Ovary (tissue), 7 donors: ENCODE measurements at regions not wholly inside any gene's neighbourhood (a gene's known extent, or its start where the extent isn't known, plus 50 kb on each side); places are given as distances from the start of the nearest gene placed in this dataset.

Experiments
- DNase-seq, 5 donors: peaks; one replicate each; pipeline ENCODE4 v3.0.0-alpha.2; 2019 to 2020
- H3K27ac ChIP-seq, 2 donors: fragments of 200-600 bp; one replicate each; pipeline versions ENCODE4 v1.5.1 to v1.8.0; 2019 to 2022
- H3K27me3 ChIP-seq: fragments of 200-600 bp; one replicate; pipeline ENCODE4 v1.8.0; 2022
- H3K36me3 ChIP-seq: fragments of 200-600 bp; sonication (generic); one replicate; pipeline ENCODE4 v1.5.1; 2019
- H3K4me1 ChIP-seq: one replicate; pipeline ENCODE4 v1.8.1; 2013; ENCODE audit warnings: mild to moderate bottlenecking, moderate library complexity; ENCODE audit not compliant: insufficient read depth
- H3K4me3 ChIP-seq: fragments of 200-600 bp; sonication (generic); one replicate; pipeline ENCODE4 v1.5.1; 2017
- H3K9me3 ChIP-seq, 2 donors: fragments of 200-600 bp in 1 of 2; sonication (generic) in 1 of 2; one replicate each; pipeline versions ENCODE4 v1.5.1 to v1.8.1; 2013 to 2019; ENCODE audit warnings: mild to moderate bottlenecking in 1 of 2, moderate library complexity in 1 of 2
- CTCF ChIP-seq, 3 donors: fragments of 450-650 bp in 2 of 3; fragments of 200-600 bp in 1 of 3; IDR thresholded peaks; one replicate each; pipeline versions ENCODE4 v1.5.1 to v1.8.0; 2016 to 2022; ENCODE audit warnings: antibody characterized with exemption in 3 of 3, mild to moderate bottlenecking in 1 of 3
- EP300 ChIP-seq: sonication (generic); formaldehyde crosslinking; IDR thresholded peaks from one replicate; pipeline ENCODE4 v1.6.1; 2017; ENCODE audit warnings: antibody characterized with exemption
- POLR2A ChIP-seq: fragments of 450-650 bp; IDR thresholded peaks from one replicate; pipeline ENCODE4 v1.6.1; 2017; ENCODE audit warnings: antibody characterized with exemption, mild to moderate bottlenecking, moderate library complexity
- WGBS, 3 donors: extraction: QIAGEN DNeasy Blood & Tissue Kit in 1 of 3; methylation state at CpG; one replicate each; pipeline versions ENCODE4 v1.1.5 to v1.1.7; 2013 to 2017; 5-methylcytosine and 5-hydroxymethylcytosine counted together
- intact Hi-C, 4 donors: fragments of 100-400 bp; cut with DNase I; formaldehyde crosslinking; loops; one replicate each; pipeline versions ENCODE4 v1.11.0 to v1.15.1; 2022 to 2023
- donor health status: DM: no; HTN: no; CAD: no; lungs with moderate emphysema.
- donor health status: DM: no; HTN: no; CAD: no.
- donor health status: Bipolar disorder and iron deficiency.
- donor health status: DM: no; HTN: no; CAD: no.
- donor health status: DM: yes; HTN: yes; CAD: no.

- DNase-seq, result no peak
- no peak overlapping the region for H3K27ac ChIP-seq
- no peaks in the 10 kb centered on the region for H3K9me3 ChIP-seq
- H3K27me3 ChIP-seq, result no peaks in the 10 kb centered on the region
- TF ChIP-seq EP300 (no peak), CTCF (IDR thresholded peaks at IDR 0.05) (no peak), POLR2A (no peak)
- no peaks in the 10 kb centered on the region for H3K36me3 ChIP-seq
- WGBS, 3 donors, result 91 to 93% (median 92%) methylated on average over 31 to 32 of the region's 32 CpGs
- intact Hi-C loops, result no loop called here
- H3K4me1 ChIP-seq, result no peaks in the 10 kb centered on the region
- H3K4me3 ChIP-seq, result no peak overlapping the region
Measured at GRCh38 chr3:160060409-160061027, 71.9 kb downstream of the IL12A start.

- no peaks in the 10 kb centered on the region for H3K27me3 ChIP-seq
- WGBS, 3 donors, result 85 to 93% (median 91%) methylated on average over 12 of the region's 12 CpGs
- no peaks in the 10 kb centered on the region for H3K9me3 ChIP-seq
- H3K4me3 ChIP-seq, result no peak overlapping the region
- no peak for DNase-seq
- TF ChIP-seq POLR2A, result no peak
- no peak for TF ChIP-seq EP300
- no peak for TF ChIP-seq CTCF (IDR thresholded peaks at IDR 0.05)
- no peak overlapping the region for H3K27ac ChIP-seq
- intact Hi-C loops, result no loop called here
- no peaks in the 10 kb centered on the region for H3K4me1 ChIP-seq
- H3K36me3 ChIP-seq, result no peaks in the 10 kb centered on the region
Measured at GRCh38 chr3:160061525-160061924, 72.9 kb downstream of the IL12A start.

- DNase-seq, result no peak
- H3K36me3 ChIP-seq, result no peaks in the 10 kb centered on the region
- intact Hi-C loops, result no loop called here
- H3K27me3 ChIP-seq, result no peaks in the 10 kb centered on the region
- no peak overlapping the region for H3K27ac ChIP-seq
- no peak overlapping the region for H3K4me3 ChIP-seq
- TF ChIP-seq CTCF (IDR thresholded peaks at IDR 0.05), result no peak
- TF ChIP-seq EP300, result no peak
- no peak for TF ChIP-seq POLR2A
- 85 to 88% (median 86%) methylated on average over 4 of the region's 4 CpGs for WGBS, 3 donors
- H3K9me3 ChIP-seq, result no peaks in the 10 kb centered on the region
- H3K4me1 ChIP-seq, result no peaks in the 10 kb centered on the region
Measured at GRCh38 chr3:160065282-160065681, 76.6 kb downstream of the IL12A start.

GRCh38 chr3:160065786-160066185, 77.2 kb downstream of the IL12A start:
- no peak overlapping the region for H3K4me3 ChIP-seq
- 72 to 91% (median 72%) methylated on average over 3 to 4 of the region's 4 CpGs for WGBS, 3 donors
- no peaks in the 10 kb centered on the region for H3K9me3 ChIP-seq
- H3K36me3 ChIP-seq, result no peaks in the 10 kb centered on the region
- no peaks in the 10 kb centered on the region for H3K4me1 ChIP-seq
- no peaks in the 10 kb centered on the region for H3K27me3 ChIP-seq
- no peak overlapping the region for H3K27ac ChIP-seq
- no peak for DNase-seq
- intact Hi-C loops, result no loop called here
- TF ChIP-seq CTCF (IDR thresholded peaks at IDR 0.05), result no peak
- TF ChIP-seq EP300, result no peak
- no peak for TF ChIP-seq POLR2A
